Colonic mucosa (tissue), 4 donors: ENCODE measurements at regions not wholly inside any gene's neighbourhood (a gene's known extent, or its start where the extent isn't known, plus 50 kb on each side); places are given as distances from the start of the nearest gene placed in this dataset.

Source experiments
- DNase-seq: peaks from one replicate; pipeline ENCODE4 v3.0.0-alpha.2; 2020
- H3K27ac ChIP-seq: fragments of 200-600 bp; one replicate; pipeline ENCODE4 v1.8.0; 2021
- H3K27me3 ChIP-seq: fragments of 200-600 bp; one replicate; pipeline ENCODE4 v1.8.0; 2021
- H3K36me3 ChIP-seq: fragments of 200-600 bp; one replicate; pipeline ENCODE4 v1.8.0; 2021
- H3K4me1 ChIP-seq: fragments of 200-600 bp; one replicate; pipeline ENCODE4 v1.8.0; 2021; ENCODE audit warnings: mild to moderate bottlenecking
- H3K4me3 ChIP-seq: fragments of 200-600 bp; one replicate; pipeline ENCODE4 v1.8.0; 2021
- H3K9ac ChIP-seq, 2 donors: one replicate each; pipeline ENCODE4 v1.7.0; 2013; ENCODE audit warnings: control low read depth in 2 of 2, low read depth in 2 of 2, low read length in 2 of 2
- H3K9me3 ChIP-seq: fragments of 200-600 bp; one replicate; pipeline ENCODE4 v1.8.0; 2021
- CTCF ChIP-seq: fragments of 200-600 bp; IDR thresholded peaks from one replicate; pipeline ENCODE4 v1.8.0; 2022; ENCODE audit warnings: antibody characterized with exemption, mild to moderate bottlenecking
- intact Hi-C: fragments of 100-400 bp; cut with DNase I; formaldehyde crosslinking; loops from one replicate; pipeline ENCODE4 v1.14.1; 2022
- donor health status: healthy.
- donor health status: DM: no; HTN: no; CAD: no.
- donor health status: DM: no; HTN: no; CAD: no.

- Histone ChIP-seq H3K9ac (no peak overlapping the region), H3K4me3 (no peak overlapping the region), H3K27me3 (no peaks in the 10 kb centered on the region), H3K27ac (no peak overlapping the region), H3K9me3 (no peaks in the 10 kb centered on the region), H3K4me1 (no peaks in the 10 kb centered on the region), H3K36me3 (no peaks in the 10 kb centered on the region)
- TF ChIP-seq CTCF: no peak
- DNase-seq: no peak
- intact Hi-C loops: no loop called here
Observed at GRCh38 chr2:33806041-33806440, 206.9 kb upstream of the FAM98A start.

- Histone ChIP-seq H3K9ac (no peak overlapping the region), H3K4me1 (no peaks in the 10 kb centered on the region), H3K27ac (no peak overlapping the region), H3K36me3 (no peaks in the 10 kb centered on the region), H3K9me3 (no peaks in the 10 kb centered on the region), H3K27me3 (no peaks in the 10 kb centered on the region), H3K4me3 (no peak overlapping the region)
- intact Hi-C loops: no loop called here
- no peak for DNase-seq
- no peak for TF ChIP-seq CTCF
Observed at GRCh38 chr2:33804155-33804554, 205.1 kb upstream of the FAM98A start.

- no peaks in the 10 kb centered on the region for H3K4me1 ChIP-seq
- no peaks in the 10 kb centered on the region for H3K36me3 ChIP-seq
- H3K27me3 ChIP-seq: no peaks in the 10 kb centered on the region
- TF ChIP-seq CTCF: no peak
- no peak overlapping the region for H3K27ac ChIP-seq
- H3K4me3 ChIP-seq: no peak overlapping the region
- no peak for DNase-seq
- H3K9me3 ChIP-seq: no peaks in the 10 kb centered on the region
- H3K9ac ChIP-seq: no peak overlapping the region
- intact Hi-C loops: no loop called here
Observed at GRCh38 chr2:33796511-33796910, 197.4 kb upstream of the FAM98A start.

- H3K9me3 ChIP-seq: no peaks in the 10 kb centered on the region
- intact Hi-C loops: no loop called here
- DNase-seq: no peak
- no peak overlapping the region for H3K4me3 ChIP-seq
- no peak overlapping the region for H3K9ac ChIP-seq
- no peaks in the 10 kb centered on the region for H3K36me3 ChIP-seq
- no peaks in the 10 kb centered on the region for H3K4me1 ChIP-seq
- no peak for TF ChIP-seq CTCF
- H3K27ac ChIP-seq: no peak overlapping the region
- no peaks in the 10 kb centered on the region for H3K27me3 ChIP-seq
Observed at GRCh38 chr2:33791625-33792024, 192.5 kb upstream of the FAM98A start.

GRCh38 chr2:33788044-33788443 lies 188.9 kb upstream of the FAM98A start:
- H3K9me3 ChIP-seq: no peaks in the 10 kb centered on the region
- intact Hi-C loops: no loop called here
- no peak for TF ChIP-seq CTCF
- no peak overlapping the region for H3K9ac ChIP-seq
- H3K27ac ChIP-seq: no peak overlapping the region
- H3K27me3 ChIP-seq: no peaks in the 10 kb centered on the region
- H3K4me3 ChIP-seq: no peak overlapping the region
- no peak for DNase-seq
- H3K36me3 ChIP-seq: no peaks in the 10 kb centered on the region
- no peaks in the 10 kb centered on the region for H3K4me1 ChIP-seq

- H3K4me1 ChIP-seq: no peaks in the 10 kb centered on the region
- intact Hi-C loops: no loop called here
- H3K4me3 ChIP-seq: no peak overlapping the region
- H3K27ac ChIP-seq: no peak overlapping the region
- no peaks in the 10 kb centered on the region for H3K36me3 ChIP-seq
- H3K27me3 ChIP-seq: no peaks in the 10 kb centered on the region
- H3K9ac ChIP-seq: no peak overlapping the region
- H3K9me3 ChIP-seq: no peaks in the 10 kb centered on the region
- DNase-seq: no peak
- TF ChIP-seq CTCF: no peak
Observed at GRCh38 chr2:33786881-33787280, 187.8 kb upstream of the FAM98A start.
